NCI-H2107 treated with DMSO at 0.1 percent for 48 hours (cell line): ENCODE measurements at regions not wholly inside any gene's neighbourhood (a gene's known extent, or its start where the extent isn't known, plus 50 kb on each side); places are given as distances from the start of the nearest gene placed in this dataset.

Experiments used
- DNase-seq: peaks from one replicate; lab custom pipeline; 2025; ENCODE audit not compliant: unreplicated experiment; lab: John Stamatoyannopoulos, UW

DNA sequence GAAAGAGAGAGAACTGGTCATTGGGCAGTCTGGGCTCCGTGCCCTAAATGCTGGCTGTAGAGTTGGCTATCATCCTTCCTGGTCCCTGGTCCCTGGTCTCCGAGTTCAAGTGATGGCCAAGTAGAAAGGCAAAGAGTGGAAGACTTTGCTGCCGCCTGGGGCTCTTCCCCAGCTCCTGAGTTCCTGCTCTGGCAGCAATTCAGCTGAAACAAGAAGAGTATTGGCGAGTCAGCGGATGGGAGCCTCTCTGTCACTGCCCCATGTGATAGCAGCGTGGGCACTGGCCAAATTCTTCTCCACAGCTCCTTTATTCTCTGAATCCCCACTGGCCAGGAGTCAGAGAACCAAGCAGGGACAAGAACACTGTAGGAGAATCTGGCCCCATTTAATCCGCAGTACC, 351.0 kb upstream of the POU3F3 start:
- DNase-seq: no peak

DNA sequence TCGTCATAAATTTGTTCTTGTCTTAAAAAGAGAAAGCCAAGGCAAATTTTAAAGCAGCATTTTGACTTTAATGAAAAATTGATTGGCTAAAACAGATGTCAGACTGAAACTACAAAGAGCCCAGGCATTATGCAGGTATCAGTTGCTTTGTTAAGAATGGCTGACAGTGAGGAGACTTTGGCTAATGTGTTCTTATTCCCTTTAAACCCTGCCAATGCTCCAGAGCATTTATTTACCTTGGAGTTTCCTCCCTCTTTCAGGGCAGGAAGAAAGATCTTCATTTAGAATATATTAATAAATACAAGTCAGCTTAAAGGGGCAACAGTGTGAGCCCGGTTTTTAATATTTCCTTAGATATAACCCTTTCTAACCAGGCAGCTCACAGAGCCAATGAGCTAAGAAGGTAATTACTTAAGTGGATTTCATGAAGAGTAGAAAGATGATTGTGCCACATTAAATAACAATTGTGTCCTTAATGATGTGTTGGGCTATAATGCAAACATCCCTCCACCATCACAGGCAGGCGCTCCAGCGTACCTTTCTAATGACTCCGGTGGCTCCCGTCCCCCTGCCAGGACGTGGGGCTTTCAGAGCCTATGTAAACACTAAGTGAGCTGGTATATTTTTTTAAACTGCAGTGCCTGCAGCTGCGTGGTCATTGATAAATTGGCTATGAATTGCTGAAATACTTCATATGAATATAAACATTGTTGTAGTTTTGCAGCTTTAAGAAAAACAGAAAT, 349.4 kb upstream of the POU3F3 start:
- DNase-seq: no peak

DNA sequence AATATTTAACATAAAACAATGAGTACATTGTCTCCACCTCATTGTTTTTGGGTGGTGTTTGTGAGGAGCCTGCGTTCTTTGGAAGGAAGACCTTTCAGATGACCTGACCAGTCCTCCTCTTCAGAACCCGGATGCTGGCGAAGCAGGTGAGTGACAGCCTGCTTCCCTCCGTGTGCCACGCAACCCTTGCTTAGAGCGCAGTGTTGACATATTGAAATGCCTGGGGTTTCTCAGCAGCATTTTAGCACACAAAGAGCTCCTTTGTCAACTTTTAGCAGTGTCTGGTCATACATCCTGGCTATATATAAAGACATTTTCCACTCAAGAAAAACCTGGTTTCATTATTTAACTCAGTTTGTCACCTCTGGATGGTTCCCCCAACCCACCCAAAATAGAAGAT, 335.7 kb upstream of the POU3F3 start:
- DNase-seq: no peak

DNA sequence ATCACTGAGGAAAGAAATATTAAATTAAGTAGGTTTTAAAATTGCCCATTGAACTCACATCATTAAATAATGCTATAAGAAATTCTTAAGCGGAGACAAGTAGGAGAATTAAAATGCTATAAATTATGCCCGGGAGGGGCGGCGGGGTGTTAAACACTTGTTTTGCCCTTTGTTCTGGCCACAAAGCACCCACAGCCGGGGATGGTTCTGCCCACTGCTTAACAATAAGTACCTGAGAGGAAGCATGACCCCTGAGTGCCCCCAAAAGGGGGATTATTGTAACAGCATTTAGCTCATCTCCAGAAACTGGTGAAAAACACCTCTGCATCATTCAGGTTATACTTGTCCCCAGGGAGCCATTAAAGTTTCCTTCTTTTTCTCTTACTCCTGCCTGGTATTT, 332.7 kb upstream of the POU3F3 start:
- no peak for DNase-seq

DNA sequence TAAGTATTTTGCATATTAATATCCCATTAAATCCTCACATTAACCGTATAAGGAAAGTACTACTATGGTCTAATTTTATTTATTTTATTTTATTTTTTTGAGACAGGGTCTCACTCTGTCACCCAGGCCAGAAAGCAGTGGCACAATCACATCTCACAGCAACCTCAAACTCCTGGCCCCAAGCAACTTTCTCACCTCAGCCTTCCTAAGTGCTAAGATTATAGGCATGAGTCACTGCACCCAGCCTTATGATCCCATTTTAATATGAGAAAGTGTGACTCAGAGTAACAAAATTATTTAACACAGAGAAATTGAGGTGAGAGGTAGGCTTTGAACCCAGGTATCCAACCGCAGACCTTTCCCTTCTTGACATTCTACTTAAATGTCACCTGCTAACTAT, 330.0 kb upstream of the POU3F3 start:
- DNase-seq: no peak

DNA sequence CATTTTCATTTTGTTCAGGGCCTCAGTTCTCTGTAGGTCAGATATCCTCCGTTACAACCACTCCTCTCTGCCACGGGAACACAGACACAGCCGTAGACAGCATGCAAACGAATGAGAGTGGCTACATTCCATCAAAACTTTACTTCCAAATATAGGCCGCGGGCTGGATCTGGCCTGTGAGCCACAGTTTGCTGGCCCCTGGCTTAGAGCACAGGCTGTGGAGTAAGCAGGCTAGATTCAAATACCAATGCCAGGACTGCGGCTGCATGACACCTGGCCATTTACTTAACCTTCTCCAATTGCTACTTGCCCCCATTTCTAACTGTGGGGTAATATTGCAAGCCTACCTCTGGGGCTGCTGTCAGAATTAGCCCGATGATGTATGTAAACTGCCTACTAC, 325.8 kb upstream of the POU3F3 start:
- DNase-seq: no peak

DNA sequence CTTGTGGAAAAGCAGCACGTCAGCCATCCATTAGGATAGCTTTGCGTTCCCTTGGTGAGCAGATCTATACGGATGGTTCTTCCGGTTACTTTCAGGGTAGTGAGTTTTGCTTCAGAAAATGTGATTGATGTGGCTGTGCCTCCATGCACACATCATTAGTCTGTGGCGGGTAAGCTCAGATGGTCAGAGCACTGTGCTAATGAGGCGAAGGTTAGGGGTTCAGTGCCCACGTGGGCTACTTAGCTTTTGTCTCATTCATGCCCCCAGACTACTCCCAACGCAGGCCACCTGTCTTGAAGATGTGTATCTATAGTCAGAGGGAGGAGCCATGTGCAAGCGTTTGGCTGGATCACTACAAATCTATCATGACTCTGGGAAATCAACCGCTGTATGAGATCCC, 322.8 kb upstream of the POU3F3 start:
- DNase-seq: no peak

DNA sequence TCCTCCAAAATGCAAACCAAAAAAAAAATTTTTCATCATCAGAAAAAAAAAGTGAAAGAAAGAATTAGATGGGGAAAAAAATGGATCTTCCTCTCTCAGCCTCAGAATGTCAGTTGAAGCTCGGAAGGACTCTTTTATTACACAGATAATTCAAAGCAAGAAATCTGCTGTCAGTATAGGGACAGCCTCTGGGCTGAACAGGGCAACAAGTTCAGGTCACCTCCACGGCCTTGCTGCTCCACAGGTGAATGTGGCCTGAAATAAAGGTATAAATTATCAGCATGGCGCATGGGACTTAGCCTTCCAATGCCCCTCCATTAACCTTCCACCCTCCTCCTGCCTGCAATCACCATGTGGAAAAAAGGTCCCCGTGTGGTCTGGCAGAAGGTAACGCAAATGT, 316.8 kb upstream of the POU3F3 start:
- no peak for DNase-seq

DNA sequence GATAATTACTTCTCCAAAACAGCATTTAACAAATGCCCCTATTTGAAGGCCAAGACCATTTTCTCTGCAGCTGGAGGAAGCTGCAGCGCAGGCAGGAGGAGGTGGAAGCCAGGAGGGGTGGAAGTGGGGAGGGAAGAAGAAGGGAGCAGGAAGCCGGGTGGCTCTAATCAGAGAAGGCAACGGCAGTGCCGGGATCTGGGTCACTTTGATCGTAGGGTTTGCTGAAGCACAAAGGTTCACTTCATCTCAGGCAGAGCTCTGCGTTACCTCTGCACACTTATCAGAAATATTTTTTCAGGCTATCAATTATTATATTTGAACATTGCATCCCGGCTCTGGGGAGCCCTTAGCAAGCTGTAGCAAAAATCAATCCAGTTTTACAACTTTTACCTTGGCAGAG, 315.8 kb upstream of the POU3F3 start:
- no peak for DNase-seq

DNA sequence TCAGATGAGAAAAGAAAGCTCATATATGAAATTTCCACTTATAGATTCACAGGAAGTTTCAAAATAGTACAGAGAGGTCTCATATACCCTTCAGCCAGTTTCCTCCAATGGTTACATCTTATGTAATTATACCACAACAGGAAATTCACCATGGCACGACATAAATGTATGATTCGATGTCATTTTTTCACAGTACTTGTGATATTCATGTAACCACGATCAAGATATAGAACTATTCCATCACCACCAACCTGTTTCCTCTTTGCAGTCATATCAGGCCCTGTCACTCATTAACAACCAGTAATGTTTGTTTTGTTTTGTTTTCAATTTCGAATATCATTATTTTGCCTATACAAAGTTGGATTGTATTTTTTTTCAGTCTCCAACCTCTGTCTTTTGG, 314.3 kb upstream of the POU3F3 start:
- DNase-seq: no peak

DNA sequence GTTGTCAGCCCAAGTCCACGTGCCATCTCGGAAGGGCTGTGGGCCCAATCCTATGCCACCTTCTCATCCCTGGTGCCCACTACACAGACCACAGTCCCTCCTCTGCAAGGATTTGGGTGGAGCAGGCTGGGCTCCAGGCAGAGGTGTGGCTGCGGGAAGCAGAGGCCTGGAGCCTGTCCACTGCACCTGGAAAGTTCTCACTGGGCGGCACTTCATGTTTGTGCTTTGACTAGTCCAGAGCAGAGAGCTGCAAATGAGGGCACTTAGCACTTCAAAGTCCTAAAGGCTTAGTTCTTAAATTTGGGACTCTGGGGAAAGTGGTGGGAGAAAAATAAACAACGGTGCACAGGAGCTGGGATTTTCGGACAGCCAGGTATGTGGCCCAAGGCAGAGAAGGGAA, 308.9 kb upstream of the POU3F3 start:
- DNase-seq: no peak

DNA sequence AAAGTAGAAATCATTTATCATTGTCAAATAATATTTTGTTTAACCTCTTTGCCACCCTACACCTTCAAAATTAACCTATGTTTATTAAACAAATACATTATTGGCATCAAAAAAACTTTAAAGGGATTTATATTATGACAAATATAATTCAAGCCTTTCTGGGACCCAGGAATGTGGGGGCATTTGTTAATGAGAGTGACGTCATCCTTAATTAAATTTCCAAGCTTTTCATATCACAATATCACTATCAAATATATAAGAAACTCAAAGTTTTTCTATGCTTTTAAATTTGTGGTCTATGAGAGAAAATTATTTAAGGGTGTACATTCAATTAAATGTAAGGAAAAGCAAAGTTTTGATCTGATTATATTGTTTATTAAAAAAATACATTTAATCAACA, 307.4 kb upstream of the POU3F3 start:
- DNase-seq: no peak

DNA sequence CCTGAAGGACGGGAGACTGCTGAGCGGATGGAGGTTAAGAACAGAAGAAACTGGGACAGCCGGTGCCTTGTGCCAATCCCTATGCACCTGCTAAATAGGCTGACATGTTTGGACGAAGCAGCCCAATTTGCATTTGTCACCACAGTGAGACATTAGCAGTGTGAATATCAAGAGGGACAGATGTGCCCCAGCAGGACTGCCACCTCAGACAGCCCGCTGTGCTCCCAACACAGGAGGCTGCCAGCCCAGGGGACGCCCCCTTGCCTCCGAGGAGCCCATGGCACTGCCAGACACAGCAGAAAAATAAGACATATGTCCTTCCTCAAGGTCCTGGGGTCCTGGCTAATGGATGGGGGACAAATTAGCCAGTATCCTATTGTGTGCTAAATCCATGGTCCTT, 306.7 kb upstream of the POU3F3 start:
- no peak for DNase-seq

DNA sequence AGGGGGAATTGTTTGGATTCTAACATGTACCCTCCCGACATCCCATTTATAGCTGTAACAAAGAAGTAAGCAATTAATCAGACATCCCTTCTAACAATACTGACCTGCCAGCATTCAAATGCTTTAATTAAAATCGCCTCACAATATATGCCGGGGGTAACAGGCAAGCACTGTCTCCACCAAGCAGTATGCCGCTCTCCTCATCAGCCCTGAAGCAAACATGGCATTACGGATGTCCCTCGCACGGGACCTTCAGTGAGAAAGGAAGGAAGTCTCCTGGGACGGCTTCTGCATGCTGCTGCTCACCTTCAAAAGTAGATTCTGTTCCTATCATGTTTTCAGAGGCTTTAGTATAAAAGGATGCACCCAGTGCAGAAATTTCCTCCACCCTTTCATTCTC, 292.7 kb upstream of the POU3F3 start:
- DNase-seq: no peak

DNA sequence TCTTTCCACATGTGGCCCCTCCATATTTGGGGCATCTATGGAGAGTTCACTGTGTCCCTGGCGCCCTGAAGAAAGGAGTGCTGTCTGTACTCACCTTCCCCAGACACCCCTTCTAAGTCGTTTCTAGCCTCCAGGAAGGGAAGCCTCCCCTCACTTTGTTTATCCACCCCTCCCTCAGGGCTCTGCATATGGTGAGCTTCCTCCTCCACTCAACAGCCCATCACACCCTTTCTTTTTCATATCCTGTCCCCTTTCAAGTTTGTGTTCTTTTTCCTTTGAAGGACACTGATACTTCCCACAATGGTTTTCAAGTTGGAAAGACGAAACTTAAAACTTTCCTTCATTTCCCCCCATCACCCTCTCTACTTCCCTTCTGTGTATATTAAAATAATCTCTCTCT, 291.4 kb upstream of the POU3F3 start:
- no peak for DNase-seq

DNA sequence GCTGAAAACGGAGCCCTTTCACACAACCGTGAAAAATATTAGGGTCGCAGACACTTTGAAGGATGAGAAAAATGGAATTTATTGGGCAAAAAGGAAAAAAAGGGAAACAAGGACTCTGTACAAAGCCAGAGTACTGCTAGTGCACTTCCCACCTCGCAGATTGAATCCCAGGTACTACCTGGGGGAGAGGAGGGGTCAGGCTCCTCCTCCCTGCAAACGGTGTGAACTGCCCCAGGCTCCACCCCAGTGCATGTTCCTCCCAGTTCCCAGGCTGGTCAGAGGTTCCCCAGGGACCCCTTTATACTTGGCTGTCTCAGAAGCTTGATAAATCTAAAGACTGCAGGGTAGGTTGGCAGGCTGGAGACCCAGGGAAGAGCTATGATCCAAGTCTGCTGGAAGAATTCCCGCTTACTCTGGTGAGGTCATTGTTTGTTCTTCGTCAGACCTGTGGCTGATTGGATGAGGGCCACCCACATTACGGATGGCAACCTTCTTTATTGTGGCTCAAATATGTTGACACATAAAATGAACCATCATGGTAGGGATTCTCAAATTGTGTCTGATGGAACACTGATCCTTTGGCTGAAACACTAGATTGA, 290.4 kb upstream of the POU3F3 start:
- no peak for DNase-seq

DNA sequence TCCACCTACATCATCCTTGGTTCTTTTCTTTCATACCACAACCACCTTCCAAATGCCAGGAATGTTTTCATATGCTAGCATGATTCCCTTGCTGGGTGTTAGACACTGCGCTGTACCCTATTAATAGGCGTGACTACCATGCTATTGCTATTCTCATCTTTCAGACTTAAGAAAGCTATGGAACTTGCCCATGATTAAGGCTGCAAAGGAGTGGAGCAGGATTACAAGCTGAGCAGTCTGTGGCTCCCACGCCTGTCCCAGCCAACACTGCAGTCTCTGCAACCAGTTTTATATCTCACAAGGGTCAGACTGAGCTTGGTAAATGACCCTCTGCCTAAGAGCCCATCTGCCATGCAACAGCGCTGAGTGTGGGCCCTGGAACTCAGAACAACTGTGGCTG, 285.7 kb upstream of the POU3F3 start:
- no peak for DNase-seq

DNA sequence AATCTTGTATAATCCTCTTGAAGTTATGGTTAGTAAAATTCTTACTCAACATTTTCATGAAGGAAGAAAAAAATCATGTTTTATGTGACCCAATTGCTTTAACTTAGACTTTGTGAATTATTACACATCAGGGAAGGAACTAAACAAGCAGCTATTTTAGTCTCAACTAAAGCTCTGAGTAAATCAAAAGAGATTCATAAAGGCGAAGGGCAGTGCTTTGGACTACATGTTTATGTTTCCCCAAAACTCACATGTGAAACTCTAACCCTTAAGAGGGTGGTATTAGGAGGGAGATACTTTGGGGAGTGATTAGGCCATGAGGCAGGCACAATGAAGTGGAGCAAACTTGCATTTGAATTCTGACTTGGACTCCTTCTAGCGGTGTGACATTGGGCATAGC, 283.7 kb upstream of the POU3F3 start:
- DNase-seq: no peak

DNA sequence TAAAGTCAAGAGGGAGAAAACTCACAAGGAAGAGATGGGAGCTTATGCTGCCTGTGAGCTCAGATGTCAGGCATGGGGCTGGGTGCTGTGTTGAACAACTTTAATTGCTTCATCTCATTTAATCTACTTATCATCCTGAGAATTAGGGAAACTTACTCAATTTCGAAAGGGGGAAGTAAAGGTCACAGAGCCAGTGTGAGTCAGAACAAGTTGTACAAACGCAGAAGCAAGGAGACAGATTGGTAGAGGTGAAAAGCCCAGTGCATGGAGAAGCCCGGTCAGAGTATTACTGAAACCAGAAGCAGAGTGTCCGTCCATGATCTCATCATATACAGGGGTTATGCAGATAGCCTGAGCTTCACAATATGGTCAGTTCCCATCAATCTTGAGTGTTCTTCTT, 281.1 kb upstream of the POU3F3 start:
- DNase-seq: no peak

DNA sequence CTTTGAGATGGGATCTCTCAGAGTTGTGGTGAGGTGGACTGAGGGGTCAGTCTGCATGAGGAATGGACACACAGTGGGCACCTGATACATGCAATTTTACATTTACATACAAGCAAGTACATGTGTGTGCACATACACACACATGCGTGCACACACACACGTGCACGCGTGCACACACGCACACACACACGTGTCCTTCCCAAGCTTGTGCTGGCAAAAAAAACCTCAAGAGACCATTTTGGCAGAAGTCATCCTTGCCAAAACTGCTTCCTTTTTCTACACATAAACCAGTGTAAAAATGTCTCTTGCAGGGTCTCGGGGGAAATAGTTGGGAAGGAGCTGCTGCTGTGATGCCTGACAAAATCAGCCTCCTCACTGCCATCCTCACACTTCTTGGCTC, 279.5 kb upstream of the POU3F3 start:
- DNase-seq: no peak

DNA sequence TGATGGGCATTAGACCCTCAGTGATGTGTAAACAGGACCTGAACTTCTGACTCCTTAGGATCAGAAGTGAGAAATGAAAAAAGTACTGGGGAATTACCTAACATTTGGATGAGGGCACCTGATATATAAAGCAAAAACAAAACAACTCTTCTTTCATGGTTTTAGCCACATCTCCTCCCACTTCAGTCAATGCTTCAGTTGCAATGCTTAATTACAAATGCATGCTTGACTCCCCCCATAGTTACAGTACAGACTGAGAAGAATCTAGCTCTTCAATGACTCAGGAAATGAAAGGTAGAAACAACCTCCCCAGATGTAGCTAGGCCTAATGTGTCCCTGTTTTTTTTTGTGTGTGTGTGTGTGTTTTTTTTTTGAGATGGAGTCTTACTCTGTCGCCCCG, 276.8 kb upstream of the POU3F3 start:
- no peak for DNase-seq

DNA sequence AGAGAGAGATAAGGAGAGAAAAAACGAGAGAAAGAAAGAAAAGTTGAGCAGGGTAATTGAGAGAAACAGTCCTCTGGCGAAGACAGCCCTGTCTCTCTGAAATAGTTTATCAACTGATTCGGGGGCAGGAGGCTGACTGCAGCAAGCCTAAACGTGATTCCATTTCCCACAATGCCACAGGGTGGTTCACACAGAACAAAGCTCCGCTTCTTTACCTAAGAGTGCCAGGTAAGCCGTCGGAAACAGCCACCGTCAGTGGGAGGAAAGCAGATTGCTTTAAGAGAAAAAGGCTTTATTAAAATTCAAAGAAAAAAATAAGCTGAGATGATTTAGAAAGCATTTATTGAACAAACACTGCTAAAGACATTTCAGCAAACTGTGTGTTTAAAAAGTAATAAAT, 271.4 kb upstream of the POU3F3 start:
- DNase-seq: no peak

DNA sequence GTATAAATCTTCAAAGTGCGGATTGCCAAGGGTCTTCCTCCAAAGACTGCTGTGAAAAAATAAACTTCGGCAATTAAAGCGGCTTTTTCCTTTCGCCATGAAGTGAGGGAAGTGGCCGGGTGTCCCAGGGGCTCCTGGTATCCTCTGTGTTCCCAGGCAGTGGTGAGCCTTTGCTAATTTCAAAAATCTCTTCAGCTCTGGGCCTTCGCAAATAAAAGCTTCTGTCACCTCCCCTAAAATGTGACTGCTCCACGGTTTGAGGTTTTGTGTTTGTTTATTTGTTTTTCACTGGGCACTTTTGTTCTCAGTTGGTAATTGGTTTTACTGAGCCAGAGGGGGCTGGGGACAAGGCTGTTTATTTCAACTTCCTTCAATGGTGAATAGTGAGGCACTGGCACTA, 270.1 kb upstream of the POU3F3 start:
- DNase-seq: no peak
